H9 (cell line): ENCODE measurements at regions not wholly inside any gene's neighbourhood (a gene's known extent, or its start where the extent isn't known, plus 50 kb on each side); places are given as distances from the start of the nearest gene placed in this dataset.

Experiments used
- DNase-seq: peaks from one replicate; pipeline ENCODE4 v3.0.0-alpha.2; 2017
- H2AFZ ChIP-seq: one replicate; pipeline ENCODE4 v1.6.1; 2013; ENCODE audit warnings: mild to moderate bottlenecking, low read length, control low read depth, moderate library complexity
- H2AK5ac ChIP-seq: 2 replicates; pipeline ENCODE4 v1.6.1; 2013; ENCODE audit warnings: low read length, control low read depth, mixed read lengths; ENCODE audit not compliant: insufficient read length
- H2BK120ac ChIP-seq: one replicate; pipeline ENCODE4 v1.6.1; 2013; ENCODE audit warnings: low read depth, mild to moderate bottlenecking, low read length, control low read depth, inconsistent platforms; ENCODE audit not compliant: poor library complexity, severe bottlenecking
- H2BK12ac ChIP-seq: 2 replicates; pipeline ENCODE4 v1.6.1; 2013; ENCODE audit warnings: low read length, control low read depth, mixed read lengths, low read depth; ENCODE audit not compliant: insufficient read length
- H2BK15ac ChIP-seq: 2 replicates; pipeline ENCODE4 v1.6.1; 2013; ENCODE audit warnings: low read depth, low read length, control low read depth
- H2BK20ac ChIP-seq: one replicate; pipeline ENCODE4 v1.6.1; 2013; ENCODE audit warnings: low read depth, mild to moderate bottlenecking, low read length, control low read depth, inconsistent platforms; ENCODE audit not compliant: poor library complexity, severe bottlenecking
- H2BK5ac ChIP-seq: 2 replicates; pipeline ENCODE4 v1.6.1; 2013; ENCODE audit warnings: low read length, control low read depth, mixed read lengths; ENCODE audit not compliant: insufficient read length
- H3K14ac ChIP-seq: 2 replicates; pipeline ENCODE4 v1.6.1; 2013; ENCODE audit warnings: low read length, control low read depth; ENCODE audit not compliant: insufficient read depth
- H3K18ac ChIP-seq: 2 replicates; pipeline ENCODE4 v1.6.1; 2013; ENCODE audit warnings: low read depth, mild to moderate bottlenecking, mixed read lengths, low read length, control low read depth; ENCODE audit not compliant: insufficient read length
- H3K23ac ChIP-seq: 2 replicates; pipeline ENCODE4 v1.6.1; 2013; ENCODE audit warnings: low read length, control low read depth, mixed read lengths, low read depth; ENCODE audit not compliant: insufficient read length
- H3K23me2 ChIP-seq: 2 replicates; pipeline ENCODE4 v1.6.1; 2013; ENCODE audit warnings: low read depth, mild to moderate bottlenecking, mixed read lengths, low read length, control low read depth; ENCODE audit not compliant: insufficient read length, poor library complexity, severe bottlenecking
- H3K27ac ChIP-seq: 2 replicates; pipeline ENCODE4 v1.5.1; 2013; ENCODE audit warnings: low read length, control low read depth, mixed read lengths, low read depth; ENCODE audit not compliant: insufficient read length
- H3K27me3 ChIP-seq: 2 replicates; pipeline ENCODE4 v1.6.1; 2013; ENCODE audit warnings: low read length, control low read depth, inconsistent platforms; ENCODE audit not compliant: insufficient read depth
- H3K4ac ChIP-seq: 2 replicates; pipeline ENCODE4 v1.6.1; 2013; ENCODE audit warnings: low read depth, mild to moderate bottlenecking, control low read depth, inconsistent platforms, low read length, moderate library complexity
- H3K4me1 ChIP-seq: 2 replicates; pipeline ENCODE4 v1.6.1; 2013; ENCODE audit warnings: low read length, control low read depth, inconsistent platforms; ENCODE audit not compliant: insufficient read depth
- H3K4me2 ChIP-seq: 2 replicates; pipeline ENCODE4 v1.6.1; 2013; ENCODE audit warnings: low read length, control low read depth, mixed read lengths; ENCODE audit not compliant: insufficient read length, insufficient read depth
- H3K56ac ChIP-seq: 2 replicates; pipeline ENCODE4 v1.6.1; 2013; ENCODE audit warnings: low read depth, mild to moderate bottlenecking, mixed read lengths, low read length, control low read depth; ENCODE audit not compliant: insufficient read length
- H3K79me1 ChIP-seq: 2 replicates; pipeline ENCODE4 v1.6.1; 2013; ENCODE audit warnings: low read depth, mild to moderate bottlenecking, moderate library complexity, low read length, control low read depth, inconsistent platforms; ENCODE audit not compliant: insufficient read depth, poor library complexity, severe bottlenecking
- H3K79me2 ChIP-seq: 2 replicates; pipeline ENCODE4 v1.6.1; 2013; ENCODE audit warnings: low read length, control low read depth, inconsistent platforms; ENCODE audit not compliant: insufficient read depth
- H3K9ac ChIP-seq: 2 replicates; pipeline ENCODE4 v1.6.1; 2013; ENCODE audit warnings: low read length, control low read depth, mixed read lengths; ENCODE audit not compliant: insufficient read length; ENCODE audit errors: extremely low read depth
- H3K9me3 ChIP-seq: one replicate; pipeline ENCODE4 v1.6.1; 2013; ENCODE audit warnings: low read depth, low read length, inconsistent platforms; ENCODE audit not compliant: control insufficient read depth
- H3T11ph ChIP-seq: one replicate; pipeline ENCODE4 v1.6.1; 2013; ENCODE audit warnings: mild to moderate bottlenecking, low read length, control low read depth, inconsistent platforms
- H4K20me1 ChIP-seq: one replicate; pipeline ENCODE4 v1.6.1; 2013; ENCODE audit not compliant: control insufficient read depth, insufficient read length, insufficient read depth
- H4K5ac ChIP-seq: 2 replicates; pipeline ENCODE4 v1.6.1; 2013; ENCODE audit warnings: low read depth, mild to moderate bottlenecking, mixed read lengths, low read length, control low read depth; ENCODE audit not compliant: insufficient read length
- H4K8ac ChIP-seq: replicated peaks from 2 replicates; pipeline ENCODE4 v1.6.1; 2013; ENCODE audit warnings: low read length, control low read depth, mixed read lengths, low read depth; ENCODE audit not compliant: insufficient read length
- H4K91ac ChIP-seq: 2 replicates; pipeline ENCODE4 v1.6.1; 2013; ENCODE audit warnings: low read depth, mild to moderate bottlenecking, moderate library complexity, mixed read lengths, low read length, control low read depth; ENCODE audit not compliant: insufficient read length
- H3K27ac Mint-ChIP-seq, 3 experiments: 2 replicates in 2 of 3; 3 replicates in 1 of 3; pipeline ENCODE4 v1.8.0; 2020 to 2021; ENCODE audit warnings: mixed read lengths in 3 of 3, mild to moderate bottlenecking in 1 of 3, moderate library complexity in 1 of 3
- H3K27me3 Mint-ChIP-seq: 2 replicates; pipeline ENCODE4 v1.8.0; 2021; ENCODE audit warnings: low read depth, mild to moderate bottlenecking, moderate library complexity, mixed read lengths
- H3K36me3 Mint-ChIP-seq, 3 experiments: 2 replicates in 2 of 3; 3 replicates in 1 of 3; pipeline ENCODE4 v1.8.0; 2020 to 2021; ENCODE audit warnings: low read depth in 3 of 3, mixed read lengths in 3 of 3; ENCODE audit not compliant: insufficient read depth in 1 of 3
- H3K4me1 Mint-ChIP-seq, 2 experiments: 2 replicates each; pipeline ENCODE4 v1.8.0; 2020; ENCODE audit warnings: mixed read lengths in 2 of 2
- H3K4me3 Mint-ChIP-seq, 2 experiments: 2 replicates in 1 of 2; 3 replicates in 1 of 2; pipeline ENCODE4 v1.8.0; 2020 to 2021; ENCODE audit warnings: mild to moderate bottlenecking in 2 of 2, mixed read lengths in 2 of 2, moderate library complexity in 1 of 2
- H3K9me3 Mint-ChIP-seq, 2 experiments: 2 replicates in 1 of 2; 3 replicates in 1 of 2; pipeline ENCODE4 v1.8.0; 2020; ENCODE audit warnings: mild to moderate bottlenecking in 2 of 2, mixed read lengths in 2 of 2, moderate library complexity in 1 of 2
- CTCF ChIP-seq: fragments of 200-600 bp; sonication (generic); conservative IDR thresholded peaks from 3 replicates; pipeline ENCODE4 v1.8.0; 2021; ENCODE audit warnings: antibody characterized with exemption, mild to moderate bottlenecking
- WGBS: extraction: QIAGEN DNeasy Blood & Tissue Kit; methylation state at CpG from one replicate; pipeline ENCODE4 v1.1.7; 2013; ENCODE audit warnings: missing lambda C conversion rate, low lambda C conversion rate, mixed read lengths; ENCODE audit not compliant: insufficient read length; ENCODE audit errors: extremely low coverage; 5-methylcytosine and 5-hydroxymethylcytosine counted together

- Histone ChIP-seq H2AK5ac (no peak overlapping the region), H3K27me3 (no peaks in the 10 kb centered on the region), H3K14ac (no peak overlapping the region), H4K5ac (no peak overlapping the region), H3K9me3 (no peaks in the 10 kb centered on the region), H3T11ph (no peak overlapping the region), H2BK120ac (no peak overlapping the region), H3K4me2 (no peak overlapping the region), H3K4ac (no peak overlapping the region), H3K27ac (no peak overlapping the region), H2AFZ (no peak overlapping the region), H3K79me2 (no peaks in the 10 kb centered on the region), H2BK20ac (no peak overlapping the region), H4K91ac (no peak overlapping the region), H4K8ac (no peak overlapping the region), H3K23ac (no peak overlapping the region), H3K18ac (no peak overlapping the region), H3K79me1 (no peaks in the 10 kb centered on the region), H3K9ac (no peak overlapping the region), H2BK15ac (no peak overlapping the region), H3K23me2 (no peaks in the 10 kb centered on the region), H4K20me1 (no peaks in the 10 kb centered on the region), H3K4me1 (peaks cover 3% of the 10 kb centered on the region; the same call in 1 of the 2 replicates), H2BK12ac (no peak overlapping the region), H3K56ac (no peak overlapping the region), H2BK5ac (no peak overlapping the region)
- peak; percentile 58 for DNase-seq
- H3K36me3 Mint-ChIP-seq = no peaks in the 10 kb centered on the region
- no peak overlapping the region for H3K27ac Mint-ChIP-seq
- peak; percentile 51; the same call in 2 of the 3 replicates for TF ChIP-seq CTCF
- H3K4me1 Mint-ChIP-seq = peaks cover 19 to 23% of the 10 kb centered on the region in 2 experiments
- peaks cover 3% of the 10 kb centered on the region for H3K27me3 Mint-ChIP-seq
- H3K4me3 Mint-ChIP-seq = no peak overlapping the region
- WGBS = no CpG with 5 or more reads among the region's 1 CpG
- no peaks in the 10 kb centered on the region for H3K9me3 Mint-ChIP-seq
Observed at GRCh38 chr7:91424371-91424770, 160.1 kb downstream of the FZD1 start.
